GM06990 (cell line): ENCODE measurements at regions not wholly inside any gene's neighbourhood (a gene's known extent, or its start where the extent isn't known, plus 50 kb on each side); places are given as distances from the start of the nearest gene placed in this dataset.

Experiments
- DNase-seq: peaks from one replicate; pipeline ENCODE4 v3.0.0-alpha.2; 2011; ENCODE audit not compliant: insufficient read length; ENCODE audit errors: extremely low read depth
- H3K27me3 ChIP-seq: replicated peaks from 2 replicates; pipeline ENCODE4 v1.6.0; 2011; ENCODE audit warnings: low read length; ENCODE audit not compliant: control insufficient read depth, insufficient read depth
- H3K36me3 ChIP-seq: 2 replicates; pipeline ENCODE4 v1.5.1; 2011; ENCODE audit warnings: low read length; ENCODE audit not compliant: control insufficient read depth, insufficient read depth
- H3K4me3 ChIP-seq: replicated peaks from 2 replicates; pipeline ENCODE4 v1.5.1; 2011; ENCODE audit warnings: low read depth, mild to moderate bottlenecking, control low read depth, low read length
- CTCF ChIP-seq: IDR thresholded peaks from 2 replicates; pipeline ENCODE4 v1.5.1; 2011; ENCODE audit warnings: low read length, control low read depth, mild to moderate bottlenecking, inconsistent platforms; ENCODE audit not compliant: insufficient read depth, poor library complexity, severe bottlenecking

- Histone ChIP-seq H3K27me3 (no peaks in the 10 kb centered on the region), H3K4me3 (no peak overlapping the region), H3K36me3 (no peaks in the 10 kb centered on the region)
- DNase-seq: peak; percentile 46
- peak; percentile 44 for TF ChIP-seq CTCF
Measured at GRCh38 chr6:82589509-82590206, 226.0 kb downstream of the TPBG start.

- H3K36me3 ChIP-seq: no peaks in the 10 kb centered on the region
- no peak for TF ChIP-seq CTCF
- H3K4me3 ChIP-seq: no peak overlapping the region
- H3K27me3 ChIP-seq: no peaks in the 10 kb centered on the region
- DNase-seq: no peak
Measured at GRCh38 chr6:82597201-82597600, 233.6 kb downstream of the TPBG start.

GRCh38 chr6:82602776-82603175 lies 239.2 kb downstream of the TPBG start:
- Histone ChIP-seq H3K36me3 (no peaks in the 10 kb centered on the region), H3K4me3 (no peak overlapping the region), H3K27me3 (no peaks in the 10 kb centered on the region; the same call in 1 of the 2 replicates)
- no peak for TF ChIP-seq CTCF
- DNase-seq: no peak

- no peak for TF ChIP-seq CTCF
- no peaks in the 10 kb centered on the region for H3K36me3 ChIP-seq
- no peaks in the 10 kb centered on the region; the same call in 1 of the 2 replicates for H3K27me3 ChIP-seq
- no peak overlapping the region for H3K4me3 ChIP-seq
- DNase-seq: no peak
Measured at GRCh38 chr6:82603871-82604270, 240.3 kb downstream of the TPBG start.

GRCh38 chr6:82607998-82608725 lies 244.5 kb downstream of the TPBG start:
- no peak for DNase-seq
- Histone ChIP-seq H3K27me3 (no peaks in the 10 kb centered on the region; the same call in 1 of the 2 replicates), H3K36me3 (no peaks in the 10 kb centered on the region), H3K4me3 (no peak overlapping the region)
- TF ChIP-seq CTCF: no peak

GRCh38 chr6:82608781-82609180 lies 245.2 kb downstream of the TPBG start:
- no peaks in the 10 kb centered on the region; the same call in 1 of the 2 replicates for H3K27me3 ChIP-seq
- H3K4me3 ChIP-seq: no peak overlapping the region
- TF ChIP-seq CTCF: no peak
- H3K36me3 ChIP-seq: no peaks in the 10 kb centered on the region
- no peak for DNase-seq
